Osteocyte (in vitro differentiated cells): ENCODE measurements at regions not wholly inside any gene's neighbourhood (a gene's known extent, or its start where the extent isn't known, plus 50 kb on each side); places are given as distances from the start of the nearest gene placed in this dataset.

Experiments used
- DNase-seq: peaks from one replicate; pipeline ENCODE4 v3.0.0; 2021; ENCODE audit warnings: mixed read lengths; ENCODE audit not compliant: unreplicated experiment; ENCODE audit errors: extremely low spot score
- H3K27ac Mint-ChIP-seq: one replicate; pipeline ENCODE4 v1.8.0; 2021; ENCODE audit warnings: mild to moderate bottlenecking, mixed read lengths; ENCODE audit not compliant: unreplicated experiment
- H3K27me3 Mint-ChIP-seq: one replicate; pipeline ENCODE4 v1.8.0; 2021; ENCODE audit warnings: mixed read lengths; ENCODE audit not compliant: unreplicated experiment
- H3K36me3 Mint-ChIP-seq: one replicate; pipeline ENCODE4 v1.8.0; 2021; ENCODE audit warnings: mixed read lengths; ENCODE audit not compliant: unreplicated experiment
- H3K4me1 Mint-ChIP-seq: one replicate; pipeline ENCODE4 v1.8.0; 2021; ENCODE audit warnings: mixed read lengths; ENCODE audit not compliant: unreplicated experiment
- H3K4me3 Mint-ChIP-seq: one replicate; pipeline ENCODE4 v1.8.0; 2021; ENCODE audit warnings: mild to moderate bottlenecking, moderate library complexity, mixed read lengths; ENCODE audit not compliant: unreplicated experiment
- H3K9me3 Mint-ChIP-seq: one replicate; pipeline ENCODE4 v1.8.0; 2021; ENCODE audit warnings: mixed read lengths; ENCODE audit not compliant: unreplicated experiment
- CTCF ChIP-seq: fragments of 200-600 bp; sonication (generic); IDR thresholded peaks from 2 replicates; pipeline ENCODE4 v1.5.0; 2021; ENCODE audit warnings: antibody characterized with exemption, mild to moderate bottlenecking, moderate library complexity

- Mint-ChIP-seq H3K36me3 (no peaks in the 10 kb centered on the region), H3K9me3 (no peaks in the 10 kb centered on the region), H3K27me3 (no peaks in the 10 kb centered on the region), H3K4me1 (peaks cover 14% of the 10 kb centered on the region), H3K4me3 (no peak overlapping the region), H3K27ac (no peak overlapping the region)
- no peak for DNase-seq
- no peak for TF ChIP-seq CTCF
Observed at GRCh38 chr4:100285121-100285520, 94.9 kb upstream of the DDIT4L start.

DNA sequence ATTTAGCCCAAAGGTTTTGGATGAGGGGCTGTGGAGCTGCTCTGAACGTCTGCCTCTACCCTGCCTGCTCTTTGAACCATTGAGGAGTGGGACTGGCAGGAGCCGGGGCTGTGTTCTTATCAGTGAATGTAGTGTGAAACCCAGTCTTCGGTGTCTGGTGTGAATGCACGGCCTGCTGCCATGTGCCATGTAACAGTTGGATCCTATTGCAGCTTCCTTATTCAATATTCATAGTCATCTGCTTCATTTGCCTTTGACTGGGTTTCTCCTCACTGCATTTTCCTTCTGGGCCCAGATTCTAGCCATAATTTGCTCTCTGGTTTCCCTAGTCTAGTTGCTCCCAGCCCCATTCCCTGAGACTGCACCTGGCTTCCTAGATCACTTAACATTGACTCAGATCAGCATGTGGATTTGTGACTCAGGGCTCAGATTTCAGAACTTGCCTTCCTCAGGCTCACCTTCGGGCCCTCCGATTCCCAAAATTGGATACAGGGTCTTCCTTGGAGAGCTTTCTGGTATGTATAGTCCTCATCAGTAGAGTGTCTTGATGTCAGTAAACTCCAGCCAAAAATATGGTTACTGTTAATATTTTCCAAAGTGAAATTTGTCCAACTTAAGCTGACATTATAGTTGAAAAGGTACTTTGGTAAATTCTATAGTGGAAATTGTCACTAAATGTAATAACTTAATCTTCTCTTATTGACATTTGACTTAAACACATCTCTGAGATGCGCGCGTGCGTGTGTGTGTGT is 94.0 kb upstream of the DDIT4L start:
- no peak overlapping the region for H3K4me3 Mint-ChIP-seq
- peaks cover 11% of the 10 kb centered on the region for H3K4me1 Mint-ChIP-seq
- no peaks in the 10 kb centered on the region for H3K36me3 Mint-ChIP-seq
- H3K27me3 Mint-ChIP-seq: no peaks in the 10 kb centered on the region
- no peaks in the 10 kb centered on the region for H3K9me3 Mint-ChIP-seq
- H3K27ac Mint-ChIP-seq: no peak overlapping the region
- no peak for DNase-seq
- no peak for TF ChIP-seq CTCF

- no peaks in the 10 kb centered on the region for H3K4me1 Mint-ChIP-seq
- no peaks in the 10 kb centered on the region for H3K27me3 Mint-ChIP-seq
- H3K27ac Mint-ChIP-seq: no peak overlapping the region
- H3K36me3 Mint-ChIP-seq: no peaks in the 10 kb centered on the region
- no peak for TF ChIP-seq CTCF
- DNase-seq: no peak
- no peaks in the 10 kb centered on the region for H3K9me3 Mint-ChIP-seq
- H3K4me3 Mint-ChIP-seq: no peak overlapping the region
Observed at GRCh38 chr4:100280807-100281206, 90.5 kb upstream of the DDIT4L start.

DNA sequence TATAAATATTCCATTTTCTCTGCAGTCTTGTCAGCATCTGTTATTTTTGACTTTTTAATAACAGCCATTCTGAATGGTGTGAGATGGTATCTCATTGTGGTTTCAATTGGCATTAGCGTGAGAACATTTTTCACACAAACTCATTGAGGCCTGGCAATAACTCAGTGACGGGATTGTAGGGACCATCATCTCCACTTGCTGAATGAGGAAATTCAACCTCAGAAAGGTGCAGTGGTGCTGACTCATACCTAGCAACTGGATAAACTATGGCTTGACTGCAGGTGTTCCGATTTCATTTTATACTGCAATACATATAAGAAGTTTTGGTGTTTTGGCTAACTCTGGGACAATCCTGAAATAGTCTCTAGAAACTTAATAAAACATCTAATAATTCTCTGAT is 88.3 kb upstream of the DDIT4L start:
- Mint-ChIP-seq H3K27ac (no peak overlapping the region), H3K36me3 (no peaks in the 10 kb centered on the region), H3K9me3 (no peaks in the 10 kb centered on the region), H3K27me3 (no peaks in the 10 kb centered on the region), H3K4me1 (no peaks in the 10 kb centered on the region), H3K4me3 (no peak overlapping the region)
- DNase-seq: no peak
- no peak for TF ChIP-seq CTCF

GRCh38 chr4:100269446-100269845 is 79.2 kb upstream of the DDIT4L start:
- Mint-ChIP-seq H3K9me3 (peaks cover 15% of the 10 kb centered on the region), H3K27ac (no peak overlapping the region), H3K4me1 (no peaks in the 10 kb centered on the region), H3K36me3 (no peaks in the 10 kb centered on the region), H3K4me3 (no peak overlapping the region), H3K27me3 (peaks cover 24% of the 10 kb centered on the region)
- no peak for DNase-seq
- TF ChIP-seq CTCF: no peak
